HPDE6-E6E7 (cell line): ENCODE measurements at regions not wholly inside any gene's neighbourhood (a gene's known extent, or its start where the extent isn't known, plus 50 kb on each side); places are given as distances from the start of the nearest gene placed in this dataset.
"Not testable (repeated sequence)": the region's sequence is repeated elsewhere in the genome, so short reads cannot be mapped to it uniquely, and the experiment has no call there.

Source experiments
- DNase-seq: peaks from one replicate; pipeline ENCODE4 v3.0.0; 2011; ENCODE audit warnings: missing footprints; ENCODE audit errors: extremely low spot score

GRCh38 chr3:94507354-94507753 lies 444.5 kb downstream of the NSUN3 start:
- DNase-seq = not testable (repeated sequence)

GRCh38 chr3:94512876-94513275 lies 450.0 kb downstream of the NSUN3 start:
- DNase-seq = no peak

DNA sequence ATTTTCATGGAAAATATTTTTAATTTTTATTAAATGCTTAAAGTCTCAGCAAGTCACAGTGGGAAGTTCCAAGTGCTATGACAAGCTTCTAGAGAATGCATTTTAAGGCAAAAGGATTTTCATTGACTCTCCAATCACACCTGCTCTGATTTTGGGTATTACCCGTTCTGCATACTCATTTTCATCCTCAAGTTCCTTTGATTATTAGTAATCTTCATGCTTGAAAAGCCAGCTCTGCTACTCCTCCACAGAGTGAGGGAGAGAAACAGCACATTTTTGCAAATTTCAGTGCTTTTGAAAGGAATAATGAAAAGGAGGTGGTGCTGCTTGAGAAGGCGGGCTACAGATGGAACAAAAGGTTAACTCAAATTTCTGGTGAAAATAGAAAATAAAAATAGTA lies 450.7 kb downstream of the NSUN3 start:
- DNase-seq = no peak

DNA sequence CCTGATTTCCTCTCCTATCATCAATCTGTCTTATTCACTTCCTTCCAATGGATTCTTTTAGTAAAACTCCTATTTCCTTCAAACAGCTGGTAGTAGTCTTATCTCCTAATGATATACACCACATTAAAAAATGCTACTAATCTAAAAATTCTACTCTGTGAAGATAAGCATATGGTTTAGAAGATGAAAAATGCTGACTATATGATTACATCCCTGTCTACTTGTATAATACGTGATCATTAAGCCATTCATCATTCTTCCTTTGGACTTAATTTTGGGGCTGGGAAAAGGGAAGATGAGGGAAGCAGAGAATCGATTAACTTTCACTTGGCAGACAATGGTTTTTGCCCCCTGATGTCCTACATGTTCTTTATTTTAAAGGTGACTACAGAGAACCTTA lies 453.1 kb downstream of the NSUN3 start:
- DNase-seq = no peak

DNA sequence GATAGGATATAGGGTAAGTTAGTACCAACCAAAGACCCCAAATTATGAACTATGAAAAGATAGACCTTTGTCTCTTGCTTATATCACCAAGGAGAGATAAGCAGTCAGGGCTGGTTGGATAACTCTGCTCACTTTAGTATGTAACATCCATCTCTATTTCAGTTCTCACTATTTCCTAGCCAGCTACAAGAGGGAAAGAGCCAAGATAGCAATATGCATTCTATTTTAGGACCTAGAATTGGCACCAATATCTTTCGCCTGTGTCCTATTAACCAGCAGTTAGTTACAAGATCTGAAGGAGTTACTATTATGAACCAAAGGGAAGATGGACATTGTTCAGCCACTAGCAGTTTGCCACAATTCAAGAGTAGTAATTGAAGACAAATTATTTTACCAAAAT lies 457.5 kb downstream of the NSUN3 start:
- DNase-seq = no peak

DNA sequence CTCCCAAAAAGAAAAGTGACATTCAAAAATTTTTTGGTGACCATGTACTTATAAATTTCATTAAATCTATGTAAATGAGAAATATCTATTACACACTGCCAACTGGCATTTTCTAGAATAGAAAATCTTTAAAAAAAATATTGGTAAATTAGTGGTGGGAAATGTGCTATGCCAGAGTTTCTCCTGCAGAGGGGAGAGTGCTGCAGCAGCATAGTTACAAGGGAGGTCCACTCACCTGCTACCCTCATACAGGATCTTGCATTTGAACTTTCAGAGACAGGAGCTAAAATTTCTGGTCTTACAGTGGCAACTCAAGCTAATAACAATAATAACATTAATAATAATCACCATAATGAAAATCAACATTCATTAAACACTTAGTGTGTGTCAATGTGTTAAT lies 459.6 kb downstream of the NSUN3 start:
- no peak for DNase-seq

- DNase-seq = no peak
Observed at GRCh38 chr3:94524102-94524919, 461.4 kb downstream of the NSUN3 start.

DNA sequence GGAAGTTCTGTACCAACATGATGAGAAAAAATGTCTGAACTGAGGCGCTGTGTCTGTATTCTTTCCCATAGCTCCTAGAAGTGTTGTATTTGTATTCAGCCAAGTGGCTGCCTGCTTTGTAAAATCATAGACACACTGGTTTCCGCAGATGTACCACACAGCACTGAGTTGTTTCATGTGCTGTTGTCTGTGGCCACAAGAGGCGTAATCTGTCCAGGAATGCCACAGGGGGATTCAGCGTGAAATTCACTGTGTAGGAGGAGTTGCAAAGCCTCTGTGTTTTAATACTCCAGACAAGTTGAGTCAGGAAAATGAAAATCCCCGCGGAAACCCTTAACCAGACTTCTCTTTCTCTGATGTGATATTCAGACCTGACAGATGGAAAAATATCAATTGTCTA lies 462.2 kb downstream of the NSUN3 start:
- DNase-seq = no peak

DNA sequence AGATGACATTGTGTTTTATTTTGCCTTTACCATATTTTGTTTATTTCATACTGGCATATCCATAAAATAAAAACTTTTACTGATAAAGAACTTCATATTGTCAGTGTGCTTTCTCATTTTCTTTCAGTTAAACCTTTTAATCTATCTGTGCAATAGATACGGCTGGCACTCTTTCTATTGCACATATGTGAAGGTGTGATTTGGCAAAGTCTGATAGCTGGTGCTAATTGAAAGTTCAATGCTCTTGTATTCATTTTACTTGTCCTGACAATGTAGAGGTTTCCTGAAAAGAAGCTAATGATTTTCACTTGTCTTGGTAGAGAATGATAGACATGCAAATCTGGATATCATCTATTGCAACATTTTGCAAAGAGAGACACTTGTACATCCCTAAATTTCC lies 467.0 kb downstream of the NSUN3 start:
- no peak for DNase-seq

DNA sequence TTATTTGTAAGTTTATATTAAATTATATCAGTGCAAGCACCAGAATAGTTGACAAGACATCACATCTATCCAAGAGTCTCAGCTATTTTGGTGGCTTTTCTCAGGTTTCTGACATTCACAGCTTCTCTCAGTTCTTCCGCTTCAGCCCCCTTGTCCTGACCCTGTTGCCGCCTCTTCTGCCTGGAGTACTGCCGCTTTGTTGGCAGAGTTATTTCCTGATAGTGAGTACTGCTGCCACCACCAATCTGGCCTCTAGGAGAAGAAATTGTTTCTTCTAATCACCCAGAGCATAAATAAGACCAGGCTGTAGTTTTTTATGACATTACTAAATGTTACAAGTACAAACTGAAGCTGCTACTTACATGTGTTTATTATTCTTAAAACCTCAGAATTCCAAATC lies 470.1 kb downstream of the NSUN3 start:
- no peak for DNase-seq

DNA sequence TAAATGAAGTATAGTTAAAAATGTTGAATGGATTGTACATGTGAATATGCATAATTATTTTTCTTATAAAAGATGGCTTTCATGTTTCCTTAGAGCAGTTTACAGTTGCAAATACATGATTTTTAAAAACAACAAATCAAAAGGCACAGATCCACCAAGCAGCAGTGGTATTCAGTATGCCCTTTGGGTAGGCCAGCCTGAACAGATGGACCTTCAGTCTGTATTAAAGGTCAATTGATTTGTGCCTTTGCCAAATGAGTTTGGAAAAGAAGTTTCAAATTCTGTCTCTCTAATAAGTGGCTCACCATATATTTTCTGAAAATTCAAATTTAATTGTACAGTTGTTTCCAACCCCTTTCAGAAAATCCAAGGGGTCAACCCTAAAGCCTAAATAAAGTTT lies 477.1 kb downstream of the NSUN3 start:
- no peak for DNase-seq

GRCh38 chr3:94543161-94543560 lies 480.3 kb downstream of the NSUN3 start:
- DNase-seq = no peak

GRCh38 chr3:94544131-94544789 lies 481.4 kb downstream of the NSUN3 start:
- no peak for DNase-seq

DNA sequence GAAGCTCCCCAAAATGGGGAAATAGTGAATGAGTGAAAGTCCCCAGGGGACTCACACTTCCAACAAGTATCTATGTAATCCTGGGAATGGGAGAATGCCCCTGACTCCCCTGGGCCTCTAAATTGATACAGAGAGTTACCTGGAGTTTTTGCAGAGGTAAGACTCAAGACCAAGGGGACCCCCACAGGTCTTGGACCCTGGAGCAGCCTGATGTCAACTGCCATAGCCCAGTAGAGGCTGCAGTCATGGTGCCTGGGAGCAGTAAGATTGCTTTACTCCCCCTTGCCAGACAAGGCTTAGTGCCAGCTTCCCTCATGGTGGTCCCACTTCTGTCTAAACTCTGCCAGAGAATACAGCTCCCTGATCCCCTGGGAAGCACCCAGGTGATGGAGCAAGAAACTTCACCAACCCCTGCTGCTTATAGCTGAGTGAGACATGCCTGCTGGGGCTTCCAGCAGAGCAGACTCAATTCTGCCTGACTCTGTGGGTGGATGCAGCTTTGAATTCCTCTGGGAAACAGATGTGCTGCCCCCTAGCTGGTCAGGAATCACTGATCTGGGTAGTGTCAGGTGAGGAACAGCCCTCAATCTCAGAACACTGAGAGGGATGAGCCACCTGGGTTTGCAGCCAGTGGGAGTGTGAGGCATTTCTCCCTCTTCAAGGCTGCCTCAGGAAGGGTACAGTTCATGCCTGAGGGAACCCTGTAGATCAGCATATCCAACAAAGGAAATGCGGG lies 485.9 kb downstream of the NSUN3 start:
- DNase-seq = no peak

GRCh38 chr3:94561094-94561493 lies 498.2 kb downstream of the NSUN3 start:
- no peak for DNase-seq

DNA sequence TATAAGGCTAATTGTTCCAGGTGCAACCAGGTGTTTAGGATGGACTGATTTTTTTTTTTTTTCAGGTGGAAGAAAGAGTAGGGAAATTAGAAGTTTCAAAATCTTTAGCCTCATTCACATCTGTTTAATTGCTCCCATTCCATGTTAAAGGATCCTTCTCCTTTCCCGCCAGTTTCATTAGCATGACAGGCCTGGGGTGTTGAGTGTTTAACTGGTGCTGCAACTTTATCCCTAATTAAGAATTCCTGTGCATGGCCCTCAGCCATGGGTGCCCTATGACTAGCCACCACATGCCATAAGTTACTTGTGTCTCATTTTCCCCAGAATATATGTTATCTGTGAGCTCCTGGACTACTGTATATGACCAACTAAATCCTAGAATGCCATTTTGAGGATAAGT lies 501.4 kb downstream of the NSUN3 start:
- DNase-seq = no peak

GRCh38 chr3:94568041-94568440 lies 505.2 kb downstream of the NSUN3 start:
- DNase-seq = no peak

DNA sequence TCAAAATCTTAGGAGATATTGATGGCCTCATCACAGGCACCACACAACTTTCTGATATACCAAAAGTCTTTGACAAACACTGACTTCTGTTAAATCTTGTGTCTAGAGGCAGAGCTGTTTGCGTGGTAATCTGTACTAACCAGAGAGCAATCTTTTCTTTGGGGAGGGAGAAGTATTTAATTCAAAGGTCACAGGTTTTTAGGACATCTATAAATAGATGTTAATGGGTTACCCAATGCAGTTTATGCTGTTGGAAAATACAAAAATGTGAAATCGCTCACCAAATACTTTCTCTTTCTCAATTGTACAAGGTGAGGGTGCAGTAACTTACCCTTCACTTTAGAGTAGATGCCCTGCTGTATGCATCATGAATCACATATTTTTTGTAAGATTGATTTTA lies 510.5 kb downstream of the NSUN3 start:
- no peak for DNase-seq

DNA sequence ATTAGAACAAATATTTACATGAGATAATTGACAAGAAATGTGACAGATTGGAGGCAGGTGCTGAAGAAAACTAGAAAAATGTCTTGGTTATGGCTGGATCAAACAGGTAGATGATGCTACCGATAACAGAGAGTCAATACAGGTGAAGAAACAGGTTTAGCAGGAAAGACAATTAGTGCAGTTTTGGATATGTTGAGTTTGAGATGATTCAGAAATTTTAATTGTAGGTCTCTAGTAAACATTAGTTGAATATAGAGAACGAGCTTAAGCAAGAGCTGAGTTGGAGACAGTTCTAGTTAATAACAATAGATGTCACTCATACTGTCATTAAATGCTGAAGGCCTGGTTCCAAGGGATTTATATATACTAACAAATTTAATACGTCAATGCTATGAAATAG lies 524.4 kb downstream of the NSUN3 start:
- DNase-seq = no peak

DNA sequence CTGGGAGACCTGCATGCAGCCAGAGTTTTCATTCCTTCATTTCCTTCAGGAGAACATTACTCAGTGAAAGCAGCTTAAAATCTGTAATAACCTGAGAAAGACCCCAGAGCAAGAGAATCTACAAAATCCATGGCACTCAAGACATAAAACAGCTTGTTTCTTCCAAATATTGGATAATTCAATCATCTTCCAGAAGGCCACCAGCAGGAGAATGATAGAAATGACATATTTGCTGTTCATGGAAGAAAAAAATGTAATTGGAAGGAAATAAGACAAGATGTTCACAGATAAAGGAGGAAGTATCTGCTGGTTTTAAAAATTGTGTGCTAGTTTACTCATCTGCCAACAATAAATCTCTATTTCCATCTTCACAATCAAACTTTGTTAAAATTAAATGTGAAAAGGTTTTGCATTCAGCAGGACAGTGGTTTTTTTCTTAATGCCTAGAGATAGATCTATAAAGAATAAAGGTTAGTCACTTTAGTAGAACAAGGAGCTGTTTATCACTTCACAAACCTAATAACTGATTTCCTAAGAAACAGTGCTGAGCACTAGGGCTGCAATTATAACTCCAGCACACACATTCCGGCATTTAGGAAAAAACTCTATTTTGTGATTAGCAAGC lies 530.8 kb downstream of the NSUN3 start:
- no peak for DNase-seq

- DNase-seq = no peak
Observed at GRCh38 chr3:94596141-94596540, 533.3 kb downstream of the NSUN3 start.

DNA sequence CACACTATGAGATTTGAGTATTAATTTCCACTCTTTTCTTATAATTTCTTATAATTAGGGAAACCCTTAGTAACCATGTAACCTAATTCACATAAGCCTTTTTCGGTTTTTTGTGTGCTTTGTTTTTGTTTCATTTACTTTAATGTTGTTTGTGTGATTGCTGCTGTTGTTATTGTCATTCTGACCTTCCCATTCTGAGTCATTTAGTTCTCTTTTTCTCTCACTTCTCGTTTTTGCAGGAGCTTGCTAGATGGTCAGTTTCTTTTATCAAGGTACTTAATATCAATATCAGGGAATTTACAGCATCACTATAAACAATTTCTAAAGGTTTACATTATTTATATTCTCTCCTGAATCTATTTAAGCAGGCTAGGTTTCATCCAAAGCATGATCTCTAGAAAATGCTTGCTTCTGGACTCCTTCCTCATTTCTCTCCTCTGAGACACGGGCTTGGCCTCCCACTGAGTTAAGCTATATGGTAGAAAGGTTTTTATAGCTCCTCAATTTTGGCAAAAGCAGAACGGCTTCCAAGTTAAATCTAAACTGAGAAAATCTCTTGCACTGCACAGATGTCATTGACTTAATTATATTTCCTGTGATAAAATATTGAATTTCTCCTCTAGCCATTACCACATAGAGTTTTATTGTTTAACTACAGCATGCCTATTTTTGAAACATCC lies 534.2 kb downstream of the NSUN3 start:
- DNase-seq = no peak
